ENCODE measurements at regions not wholly inside any gene's neighbourhood (a gene's known extent, or its start where the extent isn't known, plus 50 kb on each side); places are given as distances from the start of the nearest gene placed in this dataset.

GRCh38 chr1:118333601-118334210, 148.7 kb upstream of the SPAG17 start:
- no peak for TF ChIP-seq POLR2AphosphoS5 (IDR thresholded peaks at IDR 0.05; ENCODE audit: low read depth, low read length)
- TF ChIP-seq CTCF (IDR thresholded peaks at IDR 0.05) = no peak
- no peak for TF ChIP-seq PBX3 (IDR thresholded peaks at IDR 0.05)
- TF ChIP-seq FOSL2 (IDR thresholded peaks at IDR 0.05; ENCODE audit: borderline replicate concordance, low read depth) = no peak
- TF ChIP-seq RAD21 (IDR thresholded peaks at IDR 0.05; ENCODE audit: low read length) = no peak

All from SK-N-SH (cell line).